Endothelial cell of umbilical vein (primary cell): ENCODE measurements at regions not wholly inside any gene's neighbourhood (a gene's known extent, or its start where the extent isn't known, plus 50 kb on each side); places are given as distances from the start of the nearest gene placed in this dataset.

ENCODE experiments used
- BruUV-seq: library from RNA; stranded (reverse); fragments of 400-500 nt; replicated peaks from 2 replicates; lab custom pipeline; 2021; lab: Mats Ljungman, UMichigan
- CTCF ChIA-PET: fragments of 300-600, 350-600 bp; sonication (Branson Sonifier 250); formaldehyde crosslinking; loops from one replicate; lab custom pipeline; 2021; ENCODE audit warnings: antibody characterized with exemption, inconsistent platforms; lab: Charles Lee
- POLR2A ChIA-PET: fragments of 300-600, 350-600 bp; sonication (Branson Sonifier 250); formaldehyde crosslinking; loops from one replicate; lab custom pipeline; 2021; ENCODE audit warnings: antibody characterized with exemption, inconsistent platforms; lab: Charles Lee
- DNase-seq: peaks from one replicate; pipeline ENCODE4 v3.0.0-alpha.2; 2011; ENCODE audit warnings: low read depth, low spot score
- FAIRE-seq: peaks from 2 replicates; lab custom pipeline; 2011; peaks lifted over from hg19 to GRCh38; lab: Jason Lieb, UNC
- H2AFZ ChIP-seq: 2 replicates; pipeline ENCODE4 v1.6.0; 2012; ENCODE audit warnings: low read depth, low read length, control low read depth, inconsistent platforms
- H3K27ac ChIP-seq: 2 replicates; pipeline ENCODE4 v1.5.1; 2011; ENCODE audit warnings: low read depth, mild to moderate bottlenecking, control low read depth, low read length, moderate library complexity; ENCODE audit not compliant: insufficient read depth
- H3K27me3 ChIP-seq, 2 experiments: 2 replicates each; pipeline versions ENCODE4 v1.6.0 to v1.6.1; 2011; ENCODE audit warnings: low read length in 2 of 2, mixed read lengths in 1 of 2; ENCODE audit not compliant: control insufficient read depth in 2 of 2, insufficient read depth in 2 of 2
- H3K36me3 ChIP-seq, 2 experiments: 2 replicates in 1 of 2; 3 replicates in 1 of 2; pipeline ENCODE4 v1.5.1; 2011; ENCODE audit warnings: low read length in 2 of 2, mild to moderate bottlenecking in 1 of 2, moderate library complexity in 1 of 2; ENCODE audit not compliant: control insufficient read depth in 2 of 2, insufficient read depth in 2 of 2; ENCODE audit errors: extremely low read depth in 1 of 2
- H3K4me1 ChIP-seq: 3 replicates; pipeline ENCODE4 v1.5.1; 2011; ENCODE audit warnings: mild to moderate bottlenecking, low read length; ENCODE audit not compliant: control insufficient read depth, insufficient read depth; ENCODE audit errors: extremely low read depth
- H3K4me2 ChIP-seq: 2 replicates; pipeline ENCODE4 v1.6.1; 2011; ENCODE audit warnings: low read length, control low read depth, mixed read lengths; ENCODE audit not compliant: insufficient read depth
- H3K4me3 ChIP-seq, 3 experiments: fragments of 200-600 bp in 1 of 3; sonication (generic), shearing (Covaris generic) in 1 of 3; replicated peaks in 1 of 3; 2 replicates each; pipeline ENCODE4 v1.5.1; 2011 to 2016; ENCODE audit warnings: control low read depth in 3 of 3, low read length in 3 of 3, mild to moderate bottlenecking in 2 of 3, inconsistent platforms in 1 of 3, low read depth in 1 of 3, moderate library complexity in 1 of 3; ENCODE audit not compliant: insufficient read depth in 1 of 3
- H3K79me2 ChIP-seq: 2 replicates; pipeline ENCODE4 v1.6.0; 2012; ENCODE audit warnings: low read length, inconsistent platforms; ENCODE audit not compliant: control insufficient read depth, insufficient read depth
- H3K9ac ChIP-seq: replicated peaks from 2 replicates; pipeline ENCODE3; 2011; ENCODE audit warnings: low read length, control low read depth; ENCODE audit not compliant: insufficient read depth; ENCODE audit errors: extremely low read depth
- H3K9me1 ChIP-seq: replicated peaks from 3 replicates; pipeline ENCODE4 v1.6.0; 2011; ENCODE audit warnings: mild to moderate bottlenecking, low read length; ENCODE audit not compliant: control insufficient read depth, insufficient read depth; ENCODE audit errors: extremely low read depth
- H3K9me3 ChIP-seq: replicated peaks from 2 replicates; pipeline ENCODE4 v1.5.1; 2012; ENCODE audit warnings: low read length, inconsistent platforms; ENCODE audit not compliant: control insufficient read depth, insufficient read depth
- H4K20me1 ChIP-seq: replicated peaks from 2 replicates; pipeline ENCODE3; 2011; ENCODE audit warnings: mild to moderate bottlenecking, low read length; ENCODE audit not compliant: control insufficient read depth, insufficient read depth; ENCODE audit errors: extremely low read depth
- CTCF ChIP-seq, 2 donors: IDR thresholded peaks; 1 replicate in 1 of 2; 2 replicates in 1 of 2; pipeline ENCODE4 v1.5.1; 2011; ENCODE audit warnings: low read length in 2 of 2, mild to moderate bottlenecking in 2 of 2, moderate library complexity in 2 of 2, control low read depth in 1 of 2, inconsistent platforms in 1 of 2, low read depth in 1 of 2; ENCODE audit not compliant: insufficient read depth in 1 of 2; ENCODE audit errors: extremely low read depth in 1 of 2
- EZH2 ChIP-seq: IDR thresholded peaks from 2 replicates; pipeline ENCODE4 v1.6.1; 2012; ENCODE audit warnings: borderline replicate concordance, low read depth, mild to moderate bottlenecking, moderate library complexity, low read length, inconsistent platforms; ENCODE audit not compliant: severe bottlenecking
- FOS ChIP-seq: IDR thresholded peaks from 2 replicates; pipeline ENCODE4 v1.6.1; 2011; ENCODE audit warnings: mild to moderate bottlenecking, low read length, moderate library complexity, borderline replicate concordance; ENCODE audit not compliant: insufficient read depth
- GATA2 ChIP-seq: IDR thresholded peaks from 2 replicates; pipeline ENCODE4 v1.7.0; 2011; ENCODE audit warnings: low read depth, mild to moderate bottlenecking, moderate library complexity, mixed read lengths, low read length; ENCODE audit not compliant: insufficient read length, insufficient read depth
- JUN ChIP-seq: IDR thresholded peaks from 2 replicates; pipeline ENCODE4 v1.6.1; 2011; ENCODE audit warnings: borderline replicate concordance, low read depth; ENCODE audit not compliant: insufficient read length, insufficient read depth
- MAX ChIP-seq: IDR thresholded peaks from 2 replicates; pipeline ENCODE4 v1.6.1; 2011; ENCODE audit not compliant: insufficient read depth, insufficient read length
- MYC ChIP-seq: IDR thresholded peaks from one replicate; pipeline ENCODE4 v1.6.1; 2011; ENCODE audit warnings: mild to moderate bottlenecking, low read depth, low read length
- POLR2A ChIP-seq: IDR thresholded peaks from 2 replicates; pipeline ENCODE4 v1.6.1; 2012; ENCODE audit warnings: low read depth, mild to moderate bottlenecking, control low read depth, low read length
- POLR2AphosphoS5 ChIP-seq: IDR thresholded peaks from 2 replicates; pipeline ENCODE4 v1.6.1; 2012; ENCODE audit warnings: low read depth, mild to moderate bottlenecking, control low read depth, low read length, moderate library complexity; ENCODE audit not compliant: insufficient read depth
- dilution Hi-C: fragments of 300-500 bp; cut with MboI; formaldehyde crosslinking; loops from one replicate; pipeline ENCODE4 v1.15.0; 2019; ENCODE audit warnings: low sequenced_read_pairs; ENCODE audit not compliant: extremely low pct_ligation_motif_present
- intact Hi-C: fragments of 100-400 bp; cut with micrococcal nuclease; formaldehyde crosslinking; loops from one replicate; pipeline ENCODE4 v1.10.0; 2022

- no peak overlapping the region for H3K4me2 ChIP-seq
- no peaks in the 10 kb centered on the region for H3K4me1 ChIP-seq
- H3K4me3 ChIP-seq, result no peak overlapping the region
- no peaks in the 10 kb centered on the region for H3K36me3 ChIP-seq
- BruUV-seq, result no TSS peak
- H3K79me2 ChIP-seq, result no peaks in the 10 kb centered on the region
- ChIA-PET CTCF (interaction anchor here (1.2 kb wide), 1 partner anchor 10 kb away, joined by 4 read pairs; no protein-coding TSS in a partner anchor), POLR2A (no interaction called here)
- no peak overlapping the region for H3K9ac ChIP-seq
- H3K9me3 ChIP-seq, result no peaks in the 10 kb centered on the region
- H3K27me3 ChIP-seq, result no peaks in the 10 kb centered on the region
- TF ChIP-seq CTCF (IDR thresholded peaks at IDR 0.05; ENCODE audit: extremely low read depth in 1 of 2, insufficient read depth in 1 of 2, low read depth in 1 of 2, low read length in 2 of 2) (no peak), JUN (no peak), FOS (no peak), GATA2 (no peak)
- FAIRE-seq (no peak), DNase-seq (no peak)
- H3K9me1 ChIP-seq, result no peaks in the 10 kb centered on the region
- intact Hi-C loops, result no loop called here
- no peaks in the 10 kb centered on the region for H4K20me1 ChIP-seq
- dilution Hi-C loops, result no loop called here
- no peak overlapping the region for H2AFZ ChIP-seq
- H3K27ac ChIP-seq, result no peak overlapping the region
These were observed 557.6 kb downstream of the PRKD1 start for GRCh38 chr14:29370024-29370423.

- Histone ChIP-seq H3K9me3 (no peaks in the 10 kb centered on the region), H3K4me1 (no peaks in the 10 kb centered on the region), H3K9ac (no peak overlapping the region), H3K4me2 (no peak overlapping the region), H3K36me3 (no peaks in the 10 kb centered on the region), H4K20me1 (no peaks in the 10 kb centered on the region), H3K27me3 (no peaks in the 10 kb centered on the region), H3K27ac (no peak overlapping the region), H3K4me3 (no peak overlapping the region), H3K9me1 (no peaks in the 10 kb centered on the region), H3K79me2 (no peaks in the 10 kb centered on the region), H2AFZ (peak overlapping the region; percentile 54)
- ChIA-PET POLR2A (no interaction called here), CTCF (interaction anchor here (0.8 to 1.6 kb wide), 3 partner anchors 13 to 360 kb away, joined by 3 to 4 read pairs (median 3); no protein-coding TSS in a partner anchor)
- dilution Hi-C loops (no loop called here), intact Hi-C loops (no loop called here)
- FAIRE-seq (no peak), DNase-seq (peak; percentile 36)
- TF ChIP-seq POLR2AphosphoS5, result no peak
- no peak for TF ChIP-seq MYC
- no peak for TF ChIP-seq POLR2A
- no peak for TF ChIP-seq JUN
- TF ChIP-seq FOS, result no peak
- TF ChIP-seq EZH2, result no peak
- TF ChIP-seq CTCF (IDR thresholded peaks at IDR 0.05; ENCODE audit: extremely low read depth in 1 of 2, insufficient read depth in 1 of 2, low read depth in 1 of 2, low read length in 2 of 2), result no peak
- no peak for TF ChIP-seq GATA2
- no peak for TF ChIP-seq MAX
- no TSS peak for BruUV-seq
These were observed 551.4 kb downstream of the PRKD1 start for GRCh38 chr14:29376237-29376636.
